Ectodermal cell (in vitro differentiated cells): ENCODE measurements at regions not wholly inside any gene's neighbourhood (a gene's known extent, or its start where the extent isn't known, plus 50 kb on each side); places are given as distances from the start of the nearest gene placed in this dataset.
"Not testable (repeated sequence)": the region's sequence is repeated elsewhere in the genome, so short reads cannot be mapped to it uniquely, and the experiment has no call there.

Experiments used
- H3K27ac ChIP-seq: 2 replicates; pipeline ENCODE4 v1.7.0; 2013; ENCODE audit warnings: mild to moderate bottlenecking, low read depth, low read length; ENCODE audit not compliant: insufficient read depth, poor library complexity, severe bottlenecking
- H3K27me3 ChIP-seq: 2 replicates; pipeline ENCODE4 v1.7.0; 2013; ENCODE audit warnings: mild to moderate bottlenecking, low read length; ENCODE audit not compliant: insufficient read depth, control insufficient read depth, poor library complexity, severe bottlenecking
- H3K36me3 ChIP-seq: one replicate; pipeline ENCODE4 v1.7.0; 2013; ENCODE audit warnings: low read length; ENCODE audit not compliant: control insufficient read depth, insufficient read depth
- H3K4me1 ChIP-seq: one replicate; pipeline ENCODE4 v1.7.0; 2013; ENCODE audit warnings: low read length; ENCODE audit not compliant: control insufficient read depth, insufficient read depth
- H3K4me3 ChIP-seq: 2 replicates; pipeline ENCODE4 v1.7.0; 2013; ENCODE audit warnings: low read depth, low read length, control low read depth; ENCODE audit not compliant: insufficient read depth
- H3K9me3 ChIP-seq: 2 replicates; pipeline ENCODE4 v1.7.0; 2013; ENCODE audit warnings: mild to moderate bottlenecking, low read length, moderate library complexity; ENCODE audit not compliant: control insufficient read depth
- WGBS, 2 experiments: methylation state at CpG; one replicate each; pipeline ENCODE4 v1.1.7; 2013; ENCODE audit warnings: missing lambda C conversion rate in 2 of 2; 5-methylcytosine and 5-hydroxymethylcytosine counted together

GRCh38 chr21:20443558-20444155 is 554.6 kb upstream of the NCAM2 start:
- Histone ChIP-seq H3K27me3 (no peaks in the 10 kb centered on the region), H3K9me3 (no peaks in the 10 kb centered on the region), H3K36me3 (no peaks in the 10 kb centered on the region), H3K4me1 (no peaks in the 10 kb centered on the region), H3K27ac (no peak overlapping the region), H3K4me3 (no peak overlapping the region)
- WGBS, 2 experiments = 73 to 75% methylated on average over 11 to 13 of the region's 13 CpGs

GRCh38 chr21:20445971-20446370 is 552.2 kb upstream of the NCAM2 start:
- H3K4me3 ChIP-seq = no peak overlapping the region
- 100% methylated on average over 1 to 2 of the region's 2 CpGs for WGBS, 2 experiments
- no peaks in the 10 kb centered on the region for H3K9me3 ChIP-seq
- no peaks in the 10 kb centered on the region for H3K27me3 ChIP-seq
- H3K27ac ChIP-seq = no peak overlapping the region
- H3K4me1 ChIP-seq = no peaks in the 10 kb centered on the region
- no peaks in the 10 kb centered on the region for H3K36me3 ChIP-seq

DNA sequence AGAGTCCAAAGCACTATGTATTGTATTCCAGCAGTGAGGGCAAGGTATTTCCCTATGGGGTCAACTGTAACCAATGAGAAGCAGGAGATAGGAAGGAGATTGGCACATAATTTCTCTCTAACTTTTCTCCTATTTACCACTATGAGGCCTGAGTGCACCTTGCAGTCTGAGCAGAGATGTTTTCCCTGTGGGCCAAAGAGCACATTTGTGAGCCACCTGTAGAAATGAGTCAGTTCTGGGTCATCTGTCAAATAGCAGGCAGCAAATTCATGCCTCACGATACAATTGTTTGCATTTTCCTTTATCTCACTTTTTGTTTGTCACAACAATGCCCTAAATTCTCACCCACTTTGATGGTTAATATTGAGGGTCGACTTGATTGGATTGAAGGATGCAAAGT is 547.2 kb upstream of the NCAM2 start:
- Histone ChIP-seq H3K27ac (no peak overlapping the region), H3K9me3 (no peaks in the 10 kb centered on the region), H3K4me3 (no peak overlapping the region), H3K4me1 (no peaks in the 10 kb centered on the region), H3K36me3 (no peaks in the 10 kb centered on the region), H3K27me3 (no peaks in the 10 kb centered on the region)
- WGBS, 2 experiments = 86 to 87% methylated on average over 2 of the region's 2 CpGs

DNA sequence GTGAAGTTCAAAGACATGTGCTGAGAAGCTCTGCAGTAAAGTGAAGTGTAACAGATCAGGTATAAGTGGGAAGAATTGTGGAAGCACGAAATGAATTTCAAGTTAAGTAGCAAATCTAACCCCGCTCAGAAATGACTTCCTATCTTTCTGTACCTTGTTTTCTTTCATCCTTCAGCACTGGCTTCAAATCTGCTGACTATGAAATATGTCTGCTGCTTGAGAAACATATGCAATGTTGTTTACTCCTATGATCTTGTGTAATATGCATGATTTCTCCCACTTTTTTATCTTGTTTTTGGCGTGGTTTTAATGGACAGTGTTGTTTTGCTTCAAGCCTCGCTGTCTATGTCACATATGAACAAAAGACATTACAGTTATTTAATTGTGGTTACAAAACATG is 545.3 kb upstream of the NCAM2 start:
- no peak overlapping the region for H3K4me3 ChIP-seq
- H3K9me3 ChIP-seq = no peaks in the 10 kb centered on the region
- H3K27me3 ChIP-seq = no peaks in the 10 kb centered on the region
- H3K4me1 ChIP-seq = no peaks in the 10 kb centered on the region
- WGBS, 2 experiments = 81 to 100% methylated on average over 1 to 4 of the region's 4 CpGs
- H3K36me3 ChIP-seq = no peaks in the 10 kb centered on the region
- no peak overlapping the region for H3K27ac ChIP-seq

DNA sequence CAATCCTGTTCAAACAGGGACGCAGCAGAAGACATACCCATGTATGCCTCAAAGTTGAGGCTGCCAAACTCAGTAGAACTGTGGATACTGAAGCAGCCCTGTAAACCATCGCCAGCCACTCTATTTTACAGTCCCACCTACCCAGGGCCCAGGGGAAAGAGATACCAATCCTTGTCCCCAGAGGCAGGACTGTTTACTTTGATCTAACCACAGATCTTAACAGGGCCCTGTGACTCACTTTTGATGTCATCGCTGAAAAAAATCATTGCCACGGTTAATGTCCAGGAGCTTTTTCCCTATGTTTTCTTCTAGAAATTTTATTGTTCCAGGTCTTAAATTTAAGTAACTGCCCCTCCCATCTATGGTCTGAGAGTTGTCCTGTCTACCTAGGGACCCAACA is 538.4 kb upstream of the NCAM2 start:
- Histone ChIP-seq H3K4me1 (no peaks in the 10 kb centered on the region), H3K36me3 (no peaks in the 10 kb centered on the region), H3K4me3 (no peak overlapping the region), H3K9me3 (no peaks in the 10 kb centered on the region), H3K27me3 (no peaks in the 10 kb centered on the region), H3K27ac (no peak overlapping the region)
- WGBS, 2 experiments = 95 to 96% methylated on average over 4 of the region's 4 CpGs

DNA sequence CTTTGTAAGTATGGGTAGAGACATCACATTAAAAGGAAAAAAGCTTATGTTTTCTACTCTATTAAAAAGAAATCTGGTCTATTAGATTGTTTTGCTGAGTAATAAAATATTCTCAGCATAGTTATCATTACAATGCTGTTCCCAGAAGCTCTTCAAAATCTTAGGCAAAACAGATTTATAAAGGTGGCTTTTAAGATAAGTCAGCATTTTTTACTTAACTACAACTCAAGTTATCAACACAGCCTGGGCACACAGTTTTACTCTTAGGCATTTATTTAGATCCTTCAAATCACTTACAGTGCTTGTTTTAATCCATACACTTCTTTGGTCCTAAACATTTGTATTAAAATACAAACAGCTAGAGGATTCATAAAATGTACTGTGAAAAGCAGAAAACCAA is 534.8 kb upstream of the NCAM2 start:
- H3K36me3 ChIP-seq = no peaks in the 10 kb centered on the region
- no peak overlapping the region for H3K27ac ChIP-seq
- no peaks in the 10 kb centered on the region for H3K4me1 ChIP-seq
- no peak overlapping the region for H3K4me3 ChIP-seq
- no peaks in the 10 kb centered on the region for H3K9me3 ChIP-seq
- no peaks in the 10 kb centered on the region for H3K27me3 ChIP-seq

DNA sequence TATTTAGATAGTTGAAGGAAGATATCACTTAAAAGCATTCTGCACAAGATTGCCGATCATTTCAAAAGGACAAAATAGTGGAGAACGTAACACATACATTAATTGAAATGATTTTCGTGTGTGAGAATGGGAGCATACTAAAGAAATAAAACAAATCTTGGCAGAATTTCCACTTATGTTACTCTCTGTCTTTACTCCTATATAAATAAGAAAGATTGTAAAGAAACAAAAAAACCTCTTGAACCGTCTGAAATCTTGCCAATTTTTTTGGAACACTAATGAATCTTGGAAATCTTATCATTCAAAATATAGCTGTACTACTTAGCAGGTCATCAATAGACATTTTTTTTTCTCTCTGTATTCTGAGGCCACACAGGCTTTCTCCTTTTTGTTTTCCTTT is 528.8 kb upstream of the NCAM2 start:
- Histone ChIP-seq H3K36me3 (no peaks in the 10 kb centered on the region), H3K9me3 (no peaks in the 10 kb centered on the region), H3K4me1 (no peaks in the 10 kb centered on the region), H3K27me3 (no peaks in the 10 kb centered on the region), H3K27ac (no peak overlapping the region), H3K4me3 (no peak overlapping the region)
- 91 to 97% methylated on average over 1 to 4 of the region's 4 CpGs for WGBS, 2 experiments

DNA sequence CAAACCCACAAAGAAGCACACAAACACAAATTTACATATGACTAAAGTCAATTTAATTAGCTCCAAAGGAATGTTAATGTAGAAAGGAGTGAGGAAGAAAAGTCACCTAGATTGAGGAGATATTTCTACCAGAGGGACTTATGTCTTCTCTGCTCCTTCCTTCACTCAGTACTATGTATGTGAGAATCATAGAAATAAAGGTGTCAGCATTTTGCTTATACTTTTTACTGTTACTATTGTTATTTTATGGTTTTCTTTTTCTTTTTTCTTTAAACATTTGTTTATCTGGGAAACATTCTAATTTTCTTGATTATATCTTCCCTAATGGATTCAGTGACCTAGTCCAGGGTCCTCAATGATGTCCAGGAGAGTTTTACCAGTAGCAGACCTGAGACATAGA is 511.9 kb upstream of the NCAM2 start:
- Histone ChIP-seq H3K4me1 (no peaks in the 10 kb centered on the region), H3K27me3 (no peaks in the 10 kb centered on the region), H3K9me3 (no peaks in the 10 kb centered on the region), H3K36me3 (no peaks in the 10 kb centered on the region), H3K27ac (no peak overlapping the region), H3K4me3 (no peak overlapping the region)

- not testable (repeated sequence) for H3K4me3 ChIP-seq, H3K4me1 ChIP-seq, H3K27me3 ChIP-seq, H3K9me3 ChIP-seq, H3K27ac ChIP-seq, H3K36me3 ChIP-seq
- WGBS, 2 experiments = 65 to 72% methylated on average over 3 of the region's 3 CpGs
These were observed 495.3 kb upstream of the NCAM2 start for GRCh38 chr21:20502915-20503314.

DNA sequence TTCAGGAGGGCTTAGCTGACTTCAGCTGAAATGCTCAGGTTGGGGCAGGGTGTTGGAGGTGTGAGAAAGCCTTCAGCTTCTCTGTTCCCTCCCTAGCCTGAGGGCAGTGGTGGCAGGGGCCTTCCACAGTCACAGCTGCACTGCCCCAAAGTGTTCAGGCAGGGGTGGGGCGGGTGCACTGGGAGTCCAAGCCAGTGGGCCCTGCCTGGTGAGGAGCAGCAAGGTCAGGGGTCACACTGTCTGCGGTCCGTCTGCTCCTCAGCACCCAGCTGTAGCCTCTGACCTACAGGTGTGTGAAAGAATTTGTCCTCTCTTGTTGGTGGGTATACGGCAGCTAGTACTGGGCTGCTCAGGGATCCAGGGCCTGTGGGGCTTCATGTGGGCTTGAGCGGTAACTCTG is 490.4 kb upstream of the NCAM2 start:
- Histone ChIP-seq H3K4me1 (no peaks in the 10 kb centered on the region), H3K27me3 (no peaks in the 10 kb centered on the region), H3K9me3 (no peaks in the 10 kb centered on the region), H3K27ac (no peak overlapping the region), H3K4me3 (no peak overlapping the region), H3K36me3 (no peaks in the 10 kb centered on the region)
- 95% methylated on average over 5 of the region's 5 CpGs for WGBS, 2 experiments

DNA sequence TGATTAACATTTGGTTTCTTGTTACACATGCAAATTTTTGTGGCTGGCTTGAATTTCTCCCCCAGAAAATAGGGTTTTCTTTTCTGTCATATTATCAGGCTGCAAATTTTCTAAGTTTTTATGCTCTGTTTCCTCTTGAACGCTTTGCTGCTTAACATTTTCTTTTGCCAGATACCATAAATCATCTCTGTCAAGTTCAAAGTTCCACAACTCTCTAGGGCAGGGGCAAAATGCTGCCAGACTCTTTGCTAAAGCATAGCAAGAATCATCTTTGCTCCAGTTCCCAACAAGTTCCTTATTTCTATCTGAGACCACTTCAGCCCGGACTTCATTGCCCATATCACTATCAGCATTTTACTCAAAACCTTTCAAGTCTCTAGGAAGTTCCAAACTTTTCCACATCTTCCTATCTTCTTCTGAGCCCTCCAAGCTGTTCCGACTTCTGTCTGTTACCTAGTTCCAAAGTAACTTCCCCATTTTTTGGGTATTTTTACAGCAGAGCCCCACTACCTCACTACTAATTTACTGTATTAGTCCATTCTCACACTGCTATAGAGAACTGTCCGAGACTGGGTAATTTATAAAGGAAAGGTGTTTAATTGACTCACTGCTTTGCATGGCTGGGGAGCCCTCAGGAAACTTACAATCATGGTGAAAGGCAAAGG is 486.9 kb upstream of the NCAM2 start:
- WGBS, 2 experiments = 92 to 95% methylated on average over 4 of the region's 4 CpGs
- H3K36me3 ChIP-seq = no peaks in the 10 kb centered on the region
- no peaks in the 10 kb centered on the region for H3K9me3 ChIP-seq
- H3K27ac ChIP-seq = no peak overlapping the region
- no peaks in the 10 kb centered on the region for H3K4me1 ChIP-seq
- no peak overlapping the region for H3K4me3 ChIP-seq
- no peaks in the 10 kb centered on the region for H3K27me3 ChIP-seq
